Pons (tissue), 1 donor: ENCODE measurements at regions not wholly inside any gene's neighbourhood (a gene's known extent, or its start where the extent isn't known, plus 50 kb on each side); places are given as distances from the start of the nearest gene placed in this dataset.
A peak's percentile ranks its signal among the peaks of the same experiment; 100 is the strongest.
"Not testable (repeated sequence)": the region's sequence is repeated elsewhere in the genome, so short reads cannot be mapped to it uniquely, and the experiment has no call there.

ENCODE experiments used
- DNase-seq: peaks from one replicate; pipeline ENCODE4 v3.0.0-alpha.2; 2016; ENCODE audit warnings: low spot score

GRCh38 chr1:201724766-201725118, 104.2 kb upstream of the IPO9 start:
- no peak for DNase-seq

- DNase-seq, result no peak
These were observed 102.3 kb upstream of the IPO9 start for GRCh38 chr1:201726700-201727099.

- DNase-seq, result no peak
These were observed 100.2 kb upstream of the IPO9 start for GRCh38 chr1:201728731-201729130.

- DNase-seq, result no peak
These were observed 98.9 kb upstream of the IPO9 start for GRCh38 chr1:201729973-201730608.

GRCh38 chr1:201730611-201731010, 98.3 kb upstream of the IPO9 start:
- peak; percentile 94 for DNase-seq

- peak; percentile 91 for DNase-seq
These were observed 97.8 kb upstream of the IPO9 start for GRCh38 chr1:201731142-201731541.

- no peak for DNase-seq
These were observed 97.4 kb upstream of the IPO9 start for GRCh38 chr1:201731592-201731991.

GRCh38 chr1:201732351-201732750, 96.6 kb upstream of the IPO9 start:
- DNase-seq, result no peak

- not testable (repeated sequence) for DNase-seq
These were observed 94.7 kb upstream of the IPO9 start for GRCh38 chr1:201734221-201734620.

- no peak for DNase-seq
These were observed 94.2 kb upstream of the IPO9 start for GRCh38 chr1:201734786-201735185.

GRCh38 chr1:201736707-201737320, 92.1 kb upstream of the IPO9 start:
- peak; percentile 50 for DNase-seq

GRCh38 chr1:201737352-201738060, 91.5 kb upstream of the IPO9 start:
- DNase-seq, result peak; percentile 94

GRCh38 chr1:201739080-201739479, 89.9 kb upstream of the IPO9 start:
- no peak for DNase-seq

GRCh38 chr1:201739492-201740085, 89.4 kb upstream of the IPO9 start:
- DNase-seq, result peak; percentile 62

- DNase-seq, result no peak
These were observed 88.8 kb upstream of the IPO9 start for GRCh38 chr1:201740086-201740541.

- no peak for DNase-seq
These were observed 88.3 kb upstream of the IPO9 start for GRCh38 chr1:201740670-201741111.

- DNase-seq, result no peak
These were observed 87.1 kb upstream of the IPO9 start for GRCh38 chr1:201741763-201742342.

GRCh38 chr1:201742476-201742875, 86.5 kb upstream of the IPO9 start:
- no peak for DNase-seq

GRCh38 chr1:201742955-201743805, 85.8 kb upstream of the IPO9 start:
- no peak for DNase-seq

GRCh38 chr1:201745023-201745422, 83.9 kb upstream of the IPO9 start:
- DNase-seq, result no peak

GRCh38 chr1:201746156-201746555, 82.8 kb upstream of the IPO9 start:
- no peak for DNase-seq

- no peak for DNase-seq
These were observed 81.7 kb upstream of the IPO9 start for GRCh38 chr1:201747261-201747660.
